Activated CD4-positive, alpha-beta memory T cell treated with anti-CD3 and anti-CD28 coated beads for 36 hours (primary cell): ENCODE measurements at regions not wholly inside any gene's neighbourhood (a gene's known extent, or its start where the extent isn't known, plus 50 kb on each side); places are given as distances from the start of the nearest gene placed in this dataset. TPM values are rescaled to one million over a fixed set of nuclear protein-coding genes. Genes with fewer than 3 reads are reported as not detected.

Experiments
- CTCF ChIA-PET: fragments of 350-600 bp; sonication (Branson Sonifier 250); formaldehyde crosslinking; loops from one replicate; lab custom pipeline; 2021; ENCODE audit warnings: antibody characterized with exemption, inconsistent platforms; lab: Charles Lee
- POLR2A ChIA-PET: fragments of 350-600 bp; sonication (Branson Sonifier 250); formaldehyde crosslinking; loops from one replicate; lab custom pipeline; 2021; ENCODE audit warnings: antibody characterized with exemption; lab: Charles Lee
- DNase-seq: peaks from one replicate; pipeline ENCODE4 v3.0.0-alpha.2; 2020
- H3K27ac Mint-ChIP-seq: one replicate; pipeline ENCODE4 v1.8.0; 2021; ENCODE audit warnings: mixed read lengths
- H3K27me3 Mint-ChIP-seq: one replicate; pipeline ENCODE4 v1.8.0; 2021; ENCODE audit warnings: mixed read lengths
- H3K36me3 Mint-ChIP-seq: one replicate; pipeline ENCODE4 v1.8.0; 2021; ENCODE audit warnings: mixed read lengths
- H3K4me1 Mint-ChIP-seq: one replicate; pipeline ENCODE4 v1.8.0; 2021; ENCODE audit warnings: low read depth, mixed read lengths
- H3K4me3 Mint-ChIP-seq: one replicate; pipeline ENCODE4 v1.8.0; 2021; ENCODE audit warnings: mild to moderate bottlenecking, mixed read lengths
- H3K9me3 Mint-ChIP-seq: one replicate; pipeline ENCODE4 v1.8.0; 2021; ENCODE audit warnings: mixed read lengths
- intact Hi-C: fragments of 100-400 bp; cut with micrococcal nuclease; formaldehyde crosslinking; loops from one replicate; pipeline ENCODE4 v1.15.1; 2023
- microRNA-seq: library from miRNA; unstranded; fragments of <30 nt; microRNA quantifications from one replicate; pipeline ENCODE4 v1.2.0, GENCODE V29; 2022; ENCODE audit warnings: borderline number of aligned reads, borderline microRNAs expressed, borderline replicate concordance

GRCh38 chr1:22393587-22393986, 58.1 kb upstream of the ZBTB40 start:
- ChIA-PET CTCF (no interaction called here), POLR2A (no interaction called here)
- H3K9me3 Mint-ChIP-seq, result no peaks in the 10 kb centered on the region
- no peak overlapping the region for H3K4me3 Mint-ChIP-seq
- H3K27ac Mint-ChIP-seq, result no peak overlapping the region
- H3K27me3 Mint-ChIP-seq, result peaks cover 53% of the 10 kb centered on the region
- DNase-seq, result no peak
- H3K4me1 Mint-ChIP-seq, result peaks cover 4% of the 10 kb centered on the region
- H3K36me3 Mint-ChIP-seq, result no peaks in the 10 kb centered on the region
- intact Hi-C loops, result no loop called here

GRCh38 chr1:22398656-22399420, 52.8 kb upstream of the ZBTB40 start:
- CTCF ChIA-PET, result interaction anchor here (0.6 to 2.3 kb wide), 2 partner anchors 18 to 217 kb away, joined by 4 to 8 read pairs; no protein-coding TSS in a partner anchor
- no peak for DNase-seq
- H3K4me3 Mint-ChIP-seq, result no peak overlapping the region

GRCh38 chr1:22399421-22400091, 52.1 kb upstream of the ZBTB40 start:
- intact Hi-C loops, result no loop called here
- POLR2A ChIA-PET, result no interaction called here
- peaks cover 62% of the 10 kb centered on the region for H3K27me3 Mint-ChIP-seq

More at GRCh38 chr1:22398656-22399420, 52.8 kb upstream of the ZBTB40 start:
- intact Hi-C loops, result no loop called here
- Mint-ChIP-seq H3K27ac (no peak overlapping the region), H3K27me3 (peaks cover 61% of the 10 kb centered on the region), H3K4me1 (peaks cover 11% of the 10 kb centered on the region), H3K36me3 (no peaks in the 10 kb centered on the region), H3K9me3 (no peaks in the 10 kb centered on the region)
- POLR2A ChIA-PET, result no interaction called here

More at GRCh38 chr1:22399421-22400091, 52.1 kb upstream of the ZBTB40 start:
- no peak for DNase-seq
- Mint-ChIP-seq H3K27ac (no peak overlapping the region), H3K4me1 (peaks cover 11% of the 10 kb centered on the region), H3K36me3 (no peaks in the 10 kb centered on the region), H3K4me3 (no peak overlapping the region), H3K9me3 (no peaks in the 10 kb centered on the region)
- CTCF ChIA-PET, result interaction anchor here (0.6 to 2.3 kb wide), 2 partner anchors 17 to 217 kb away, joined by 4 to 8 read pairs; no protein-coding TSS in a partner anchor

Small RNA genes in the stretch of these regions (microRNA-seq; reads per million reads assigned to microRNA genes)
- gene MIR4418, result not detected
